Tongue (tissue), 1 donor: ENCODE measurements at regions not wholly inside any gene's neighbourhood (a gene's known extent, or its start where the extent isn't known, plus 50 kb on each side); places are given as distances from the start of the nearest gene placed in this dataset.
A peak's percentile ranks its signal among the peaks of the same experiment; 100 is the strongest.

Experiments used
- DNase-seq: peaks from one replicate; pipeline ENCODE4 v3.0.0-alpha.2; 2015

- DNase-seq: no peak
Measured at GRCh38 chr5:175107028-175107588, 336.9 kb downstream of the DRD1 start.

- no peak for DNase-seq
Measured at GRCh38 chr5:175104677-175105076, 339.3 kb downstream of the DRD1 start.

GRCh38 chr5:175103746-175104145 is 340.2 kb downstream of the DRD1 start:
- DNase-seq: no peak

- no peak for DNase-seq
Measured at GRCh38 chr5:175102717-175103116, 341.3 kb downstream of the DRD1 start.

- no peak for DNase-seq
Measured at GRCh38 chr5:175098301-175098700, 345.7 kb downstream of the DRD1 start.

GRCh38 chr5:175096469-175097165 is 347.4 kb downstream of the DRD1 start:
- DNase-seq: no peak

GRCh38 chr5:175094461-175094860 is 349.5 kb downstream of the DRD1 start:
- DNase-seq: no peak

GRCh38 chr5:175092691-175093090 is 351.3 kb downstream of the DRD1 start:
- DNase-seq: no peak

GRCh38 chr5:175088963-175089362 is 355.0 kb downstream of the DRD1 start:
- no peak for DNase-seq

- DNase-seq: no peak
Measured at GRCh38 chr5:175082866-175083590, 358.6 kb downstream of the MSX2 start.

GRCh38 chr5:175082346-175082745 is 358.0 kb downstream of the MSX2 start:
- DNase-seq: no peak

GRCh38 chr5:175079707-175080106 is 355.3 kb downstream of the MSX2 start:
- DNase-seq: no peak

GRCh38 chr5:175070283-175070682 is 345.9 kb downstream of the MSX2 start:
- DNase-seq: no peak

- DNase-seq: no peak
Measured at GRCh38 chr5:175060257-175060656, 335.9 kb downstream of the MSX2 start.

- peak; percentile 82 for DNase-seq
Measured at GRCh38 chr5:175059687-175060211, 335.4 kb downstream of the MSX2 start.

GRCh38 chr5:175056831-175057230 is 332.4 kb downstream of the MSX2 start:
- DNase-seq: no peak

GRCh38 chr5:175054243-175054642 is 329.9 kb downstream of the MSX2 start:
- DNase-seq: no peak

GRCh38 chr5:175052351-175052750 is 328.0 kb downstream of the MSX2 start:
- no peak for DNase-seq

- DNase-seq: no peak
Measured at GRCh38 chr5:175047048-175047447, 322.7 kb downstream of the MSX2 start.

GRCh38 chr5:175045820-175046219 is 321.4 kb downstream of the MSX2 start:
- no peak for DNase-seq

GRCh38 chr5:175037820-175038219 is 313.4 kb downstream of the MSX2 start:
- DNase-seq: no peak

- DNase-seq: no peak
Measured at GRCh38 chr5:175035882-175036533, 311.6 kb downstream of the MSX2 start.

GRCh38 chr5:175034924-175035323 is 310.5 kb downstream of the MSX2 start:
- no peak for DNase-seq
